Caco-2 (cell line): ENCODE measurements at regions not wholly inside any gene's neighbourhood (a gene's known extent, or its start where the extent isn't known, plus 50 kb on each side); places are given as distances from the start of the nearest gene placed in this dataset.

Experiments
- BruUV-seq: library from RNA; stranded (reverse); fragments of 400-500 nt; replicated peaks from 2 replicates; lab custom pipeline; 2021; lab: Mats Ljungman, UMichigan
- CTCF ChIA-PET: fragments of 300-600 bp; sonication (Branson Sonifier 250); formaldehyde crosslinking; loops from one replicate; lab custom pipeline; 2022; ENCODE audit warnings: antibody characterized with exemption; lab: Charles Lee
- POLR2A ChIA-PET: fragments of 300-600 bp; sonication (Branson Sonifier 250); formaldehyde crosslinking; loops from one replicate; lab custom pipeline; 2022; ENCODE audit warnings: antibody characterized with exemption; lab: Charles Lee
- DNase-seq, 2 experiments: peaks; one replicate each; pipeline versions ENCODE4 v3.0.0 to v3.0.0-alpha.2; 2020 to 2022
- H3K27me3 ChIP-seq: replicated peaks from 2 replicates; pipeline ENCODE4 v1.6.0; 2011; ENCODE audit warnings: low read length; ENCODE audit not compliant: control insufficient read depth, insufficient read depth
- H3K36me3 ChIP-seq: 2 replicates; pipeline ENCODE4 v1.5.1; 2011; ENCODE audit warnings: low read length; ENCODE audit not compliant: control insufficient read depth, insufficient read depth
- H3K4me1 ChIP-seq: fragments of 250-450 bp; sonication (Bioruptor Pico); 2 replicates; pipeline ENCODE4 v1.5.1; 2020; ENCODE audit warnings: mild to moderate bottlenecking
- H3K4me3 ChIP-seq: 2 replicates; pipeline ENCODE4 v1.5.1; 2011; ENCODE audit warnings: low read depth, mild to moderate bottlenecking, control low read depth, low read length
- H3K9me3 ChIP-seq: fragments of 250-450 bp; sonication (Bioruptor Pico); 2 replicates; pipeline ENCODE4 v1.5.1; 2020; ENCODE audit warnings: mild to moderate bottlenecking, moderate library complexity
- H3K27ac Mint-ChIP-seq: one replicate; pipeline ENCODE4 v1.8.0; 2022; ENCODE audit warnings: mixed read lengths; ENCODE audit not compliant: unreplicated experiment
- H3K27me3 Mint-ChIP-seq: one replicate; pipeline ENCODE4 v1.8.0; 2022; ENCODE audit warnings: mixed read lengths; ENCODE audit not compliant: insufficient read depth, unreplicated experiment
- H3K36me3 Mint-ChIP-seq: one replicate; pipeline ENCODE4 v1.8.0; 2022; ENCODE audit warnings: mild to moderate bottlenecking, mixed read lengths; ENCODE audit not compliant: insufficient read depth, unreplicated experiment
- H3K4me1 Mint-ChIP-seq: one replicate; pipeline ENCODE4 v1.8.0; 2022; ENCODE audit warnings: low read depth, mixed read lengths; ENCODE audit not compliant: unreplicated experiment
- H3K4me3 Mint-ChIP-seq: one replicate; pipeline ENCODE4 v1.8.0; 2022; ENCODE audit warnings: mild to moderate bottlenecking, moderate library complexity, mixed read lengths; ENCODE audit not compliant: unreplicated experiment
- H3K9me3 Mint-ChIP-seq: one replicate; pipeline ENCODE4 v1.8.0; 2022; ENCODE audit warnings: mixed read lengths; ENCODE audit not compliant: unreplicated experiment
- CTCF ChIP-seq, 2 experiments: fragments of 200-600 bp in 1 of 2; IDR thresholded peaks; 1 replicate in 1 of 2; 2 replicates in 1 of 2; pipeline versions ENCODE4 v1.5.1 to v1.8.0; 2011 to 2022; ENCODE audit warnings: antibody characterized with exemption in 1 of 2, control low read depth in 1 of 2, inconsistent platforms in 1 of 2, low read depth in 1 of 2, low read length in 1 of 2, mild to moderate bottlenecking in 1 of 2, moderate library complexity in 1 of 2; ENCODE audit not compliant: insufficient read depth in 1 of 2, severe bottlenecking in 1 of 2, unreplicated experiment in 1 of 2
- intact Hi-C: fragments of 100-400 bp; cut with micrococcal nuclease; formaldehyde crosslinking; loops from one replicate; pipeline ENCODE4 v1.10.0; 2022; ENCODE audit not compliant: unreplicated experiment

- intact Hi-C loops: no loop called here
- Mint-ChIP-seq H3K27me3 (no peaks in the 10 kb centered on the region), H3K9me3 (no peaks in the 10 kb centered on the region), H3K4me1 (no peaks in the 10 kb centered on the region), H3K36me3 (no peaks in the 10 kb centered on the region), H3K27ac (no peak overlapping the region), H3K4me3 (no peak overlapping the region)
- ChIA-PET CTCF (no interaction called here), POLR2A (no interaction called here)
- TF ChIP-seq CTCF (IDR thresholded peaks at IDR 0.05; ENCODE audit: insufficient read depth in 1 of 2, low read depth in 1 of 2, low read length in 1 of 2, severe bottlenecking in 1 of 2, unreplicated experiment in 1 of 2): no peak
- Histone ChIP-seq H3K4me3 (no peak overlapping the region), H3K36me3 (no peaks in the 10 kb centered on the region), H3K9me3 (no peaks in the 10 kb centered on the region), H3K4me1 (no peaks in the 10 kb centered on the region), H3K27me3 (no peaks in the 10 kb centered on the region; the same call in 1 of the 2 replicates)
- BruUV-seq: no TSS peak
- DNase-seq: no peak
Measured at GRCh38 chr13:58191754-58192153, 560.2 kb downstream of the PCDH17 start.

- H3K4me1 ChIP-seq: no peaks in the 10 kb centered on the region
- H3K27me3 Mint-ChIP-seq: no peaks in the 10 kb centered on the region
- intact Hi-C loops: no loop called here
- no peak for TF ChIP-seq CTCF (IDR thresholded peaks at IDR 0.05; ENCODE audit: insufficient read depth in 1 of 2, low read depth in 1 of 2, low read length in 1 of 2, severe bottlenecking in 1 of 2, unreplicated experiment in 1 of 2)
- H3K4me3 ChIP-seq: no peak overlapping the region
- H3K36me3 Mint-ChIP-seq: no peaks in the 10 kb centered on the region
- H3K4me3 Mint-ChIP-seq: no peak overlapping the region
- BruUV-seq: no TSS peak
- no peaks in the 10 kb centered on the region for H3K9me3 ChIP-seq
- H3K27me3 ChIP-seq: no peaks in the 10 kb centered on the region
- H3K9me3 Mint-ChIP-seq: no peaks in the 10 kb centered on the region
- H3K27ac Mint-ChIP-seq: no peak overlapping the region
- H3K36me3 ChIP-seq: no peaks in the 10 kb centered on the region
- POLR2A ChIA-PET: no interaction called here
- no peak for DNase-seq
- H3K4me1 Mint-ChIP-seq: no peaks in the 10 kb centered on the region
- CTCF ChIA-PET: no interaction called here
Measured at GRCh38 chr13:58202099-58202498, 570.6 kb downstream of the PCDH17 start.

- Histone ChIP-seq H3K9me3 (no peaks in the 10 kb centered on the region), H3K4me3 (no peak overlapping the region), H3K27me3 (no peaks in the 10 kb centered on the region), H3K4me1 (no peaks in the 10 kb centered on the region), H3K36me3 (no peaks in the 10 kb centered on the region)
- H3K4me3 Mint-ChIP-seq: no peak overlapping the region
- BruUV-seq: no TSS peak
- intact Hi-C loops: no loop called here
- ChIA-PET CTCF (no interaction called here), POLR2A (no interaction called here)
- TF ChIP-seq CTCF (IDR thresholded peaks at IDR 0.05; ENCODE audit: insufficient read depth in 1 of 2, low read depth in 1 of 2, low read length in 1 of 2, severe bottlenecking in 1 of 2, unreplicated experiment in 1 of 2): no peak
- no peaks in the 10 kb centered on the region for H3K4me1 Mint-ChIP-seq
- H3K36me3 Mint-ChIP-seq: no peaks in the 10 kb centered on the region
- DNase-seq: no peak
- no peaks in the 10 kb centered on the region for H3K9me3 Mint-ChIP-seq
- no peak overlapping the region for H3K27ac Mint-ChIP-seq
- no peaks in the 10 kb centered on the region for H3K27me3 Mint-ChIP-seq
Measured at GRCh38 chr13:58207501-58207900, 576.0 kb downstream of the PCDH17 start.
